ENCODE measurements at regions not wholly inside any gene's neighbourhood (a gene's known extent, or its start where the extent isn't known, plus 50 kb on each side); places are given as distances from the start of the nearest gene placed in this dataset.

DNA sequence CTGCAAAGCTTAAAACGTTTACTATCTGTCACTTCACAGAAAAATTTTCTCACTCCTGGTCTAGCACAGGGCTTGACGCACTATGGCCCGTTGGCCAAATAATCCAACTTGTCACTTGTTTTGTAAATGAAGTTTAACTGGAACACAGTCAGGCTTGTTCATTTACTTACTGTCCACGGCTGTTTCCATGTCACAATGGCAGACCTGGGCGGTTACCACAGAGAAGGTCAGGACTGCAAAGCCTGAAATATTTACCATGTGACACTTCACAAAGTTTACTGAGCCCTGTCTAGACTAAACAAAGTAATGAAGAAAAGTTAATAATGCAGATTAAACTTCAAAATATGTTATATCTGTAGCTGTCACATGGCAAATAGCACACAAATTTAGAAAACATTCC lies 273.0 kb upstream of the GYPC start:
- DNase-seq (ENCODE audit: low read depth): no peak

DNA sequence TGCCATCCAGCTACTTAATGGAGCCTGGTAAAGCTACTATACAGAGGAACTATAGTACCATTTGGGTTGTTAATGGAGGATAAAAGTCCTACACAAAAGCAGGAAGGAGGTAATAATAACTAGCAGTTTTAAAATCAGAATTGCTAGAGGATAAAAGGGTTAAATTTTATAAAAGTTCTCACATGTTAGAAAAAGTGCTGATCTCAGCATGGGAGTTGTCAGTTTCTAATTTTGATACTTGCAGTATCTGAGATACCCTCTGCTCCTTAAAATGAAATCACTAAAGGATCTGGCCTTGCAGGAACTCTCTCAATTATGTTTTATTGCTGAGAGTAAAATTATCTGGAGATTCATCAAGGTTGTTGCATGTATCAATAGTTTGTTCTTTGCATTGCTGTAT lies 272.2 kb upstream of the GYPC start:
- TF ChIP-seq, protein P1, sequence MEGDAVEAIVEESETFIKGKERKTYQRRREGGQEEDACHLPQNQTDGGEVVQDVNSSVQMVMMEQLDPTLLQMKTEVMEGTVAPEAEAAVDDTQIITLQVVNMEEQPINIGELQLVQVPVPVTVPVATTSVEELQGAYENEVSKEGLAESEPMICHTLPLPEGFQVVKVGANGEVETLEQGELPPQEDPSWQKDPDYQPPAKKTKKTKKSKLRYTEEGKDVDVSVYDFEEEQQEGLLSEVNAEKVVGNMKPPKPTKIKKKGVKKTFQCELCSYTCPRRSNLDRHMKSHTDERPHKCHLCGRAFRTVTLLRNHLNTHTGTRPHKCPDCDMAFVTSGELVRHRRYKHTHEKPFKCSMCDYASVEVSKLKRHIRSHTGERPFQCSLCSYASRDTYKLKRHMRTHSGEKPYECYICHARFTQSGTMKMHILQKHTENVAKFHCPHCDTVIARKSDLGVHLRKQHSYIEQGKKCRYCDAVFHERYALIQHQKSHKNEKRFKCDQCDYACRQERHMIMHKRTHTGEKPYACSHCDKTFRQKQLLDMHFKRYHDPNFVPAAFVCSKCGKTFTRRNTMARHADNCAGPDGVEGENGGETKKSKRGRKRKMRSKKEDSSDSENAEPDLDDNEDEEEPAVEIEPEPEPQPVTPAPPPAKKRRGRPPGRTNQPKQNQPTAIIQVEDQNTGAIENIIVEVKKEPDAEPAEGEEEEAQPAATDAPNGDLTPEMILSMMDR (IDR thresholded peaks at IDR 0.05; ENCODE audit: low read depth, low read length): no peak
- TF ChIP-seq MAX (IDR thresholded peaks at IDR 0.05; ENCODE audit: low read depth, low read length): no peak
- no peak for TF ChIP-seq POLR2A (IDR thresholded peaks at IDR 0.05; ENCODE audit: extremely low read depth, insufficient read length)
- TF ChIP-seq MYC (IDR thresholded peaks at IDR 0.05; ENCODE audit: low read depth, low read length): no peak
- no peak for DNase-seq (ENCODE audit: low read depth)
- no peak overlapping the region for H3K4me3 ChIP-seq (ENCODE audit: low read depth, low read length)

More for the DNA sequence above, 273.0 kb upstream of the GYPC start:
- no peak overlapping the region for H3K4me3 ChIP-seq (ENCODE audit: low read depth, low read length)
- TF ChIP-seq MAX (IDR thresholded peaks at IDR 0.05; ENCODE audit: low read depth, low read length) (no peak), POLR2A (IDR thresholded peaks at IDR 0.05; ENCODE audit: extremely low read depth, insufficient read length) (no peak), MYC (IDR thresholded peaks at IDR 0.05; ENCODE audit: low read depth, low read length) (no peak)
- TF ChIP-seq, protein P1 (IDR thresholded peaks at IDR 0.05; ENCODE audit: low read depth, low read length): no peak

DNA sequence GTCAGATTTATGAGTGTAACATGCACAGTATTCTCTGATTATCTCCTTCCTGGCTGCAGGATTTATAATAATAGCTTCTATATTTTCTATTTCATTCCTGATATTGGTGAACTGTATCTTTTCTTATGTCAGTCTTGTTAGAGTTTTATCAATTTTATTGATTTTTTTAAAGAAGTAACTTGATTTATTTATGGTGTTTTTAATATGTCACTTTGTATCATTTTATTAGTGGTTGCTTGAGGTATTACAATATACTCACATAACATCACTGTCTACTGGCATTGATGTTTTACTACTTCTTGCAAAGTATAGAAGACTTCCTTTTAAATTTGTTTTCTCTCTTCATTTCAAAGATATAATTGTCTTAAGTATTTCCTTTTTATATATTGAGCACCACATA lies 270.5 kb upstream of the GYPC start:
- no peak for DNase-seq (ENCODE audit: low read depth)
- TF ChIP-seq POLR2A (IDR thresholded peaks at IDR 0.05; ENCODE audit: extremely low read depth, insufficient read length) (no peak), MAX (IDR thresholded peaks at IDR 0.05; ENCODE audit: low read depth, low read length) (no peak), MYC (IDR thresholded peaks at IDR 0.05; ENCODE audit: low read depth, low read length) (no peak)
- TF ChIP-seq, protein P1 (IDR thresholded peaks at IDR 0.05; ENCODE audit: low read depth, low read length): no peak
- H3K4me3 ChIP-seq (ENCODE audit: low read depth, low read length): no peak overlapping the region

- H3K4me3 ChIP-seq (ENCODE audit: low read depth, low read length): no peak overlapping the region
- no peak for DNase-seq (ENCODE audit: low read depth)
- no peak for TF ChIP-seq MAX (IDR thresholded peaks at IDR 0.05; ENCODE audit: low read depth, low read length)
- TF ChIP-seq, protein P1 (IDR thresholded peaks at IDR 0.05; ENCODE audit: low read depth, low read length): no peak
- no peak for TF ChIP-seq MYC (IDR thresholded peaks at IDR 0.05; ENCODE audit: low read depth, low read length)
- no peak for TF ChIP-seq POLR2A (IDR thresholded peaks at IDR 0.05; ENCODE audit: extremely low read depth, insufficient read length)
These were observed 270.0 kb upstream of the GYPC start for GRCh38 chr2:126385983-126386382.

- DNase-seq (ENCODE audit: low read depth): no peak
- TF ChIP-seq, protein P1 (IDR thresholded peaks at IDR 0.05; ENCODE audit: low read depth, low read length): no peak
- TF ChIP-seq MAX (IDR thresholded peaks at IDR 0.05; ENCODE audit: low read depth, low read length) (no peak), MYC (IDR thresholded peaks at IDR 0.05; ENCODE audit: low read depth, low read length) (no peak), POLR2A (IDR thresholded peaks at IDR 0.05; ENCODE audit: extremely low read depth, insufficient read length) (no peak)
- no peak overlapping the region for H3K4me3 ChIP-seq (ENCODE audit: low read depth, low read length)
These were observed 266.5 kb upstream of the GYPC start for GRCh38 chr2:126389446-126389845.

GRCh38 chr2:126392889-126393288 lies 263.1 kb upstream of the GYPC start:
- TF ChIP-seq MYC (IDR thresholded peaks at IDR 0.05; ENCODE audit: low read depth, low read length): no peak
- no peak for TF ChIP-seq MAX (IDR thresholded peaks at IDR 0.05; ENCODE audit: low read depth, low read length)
- TF ChIP-seq, protein P1 (IDR thresholded peaks at IDR 0.05; ENCODE audit: low read depth, low read length): no peak
- TF ChIP-seq POLR2A (IDR thresholded peaks at IDR 0.05; ENCODE audit: extremely low read depth, insufficient read length): no peak
- DNase-seq (ENCODE audit: low read depth): no peak
- no peak overlapping the region for H3K4me3 ChIP-seq (ENCODE audit: low read depth, low read length)

Data from NB4 (cell line).